Stimulated activated CD8-positive, alpha-beta memory T cell treated with anti-CD3 and anti-CD28 coated beads, Interleukin-4, amount 100 ng/mL, for 1 hour (primary cell): ENCODE measurements at regions not wholly inside any gene's neighbourhood (a gene's known extent, or its start where the extent isn't known, plus 50 kb on each side); places are given as distances from the start of the nearest gene placed in this dataset.

Experiments
- DNase-seq, 2 donors: peaks; one replicate each; pipeline ENCODE4 v3.0.0-alpha.2; 2020; ENCODE audit warnings: low read depth in 2 of 2, low spot score in 1 of 2

DNA sequence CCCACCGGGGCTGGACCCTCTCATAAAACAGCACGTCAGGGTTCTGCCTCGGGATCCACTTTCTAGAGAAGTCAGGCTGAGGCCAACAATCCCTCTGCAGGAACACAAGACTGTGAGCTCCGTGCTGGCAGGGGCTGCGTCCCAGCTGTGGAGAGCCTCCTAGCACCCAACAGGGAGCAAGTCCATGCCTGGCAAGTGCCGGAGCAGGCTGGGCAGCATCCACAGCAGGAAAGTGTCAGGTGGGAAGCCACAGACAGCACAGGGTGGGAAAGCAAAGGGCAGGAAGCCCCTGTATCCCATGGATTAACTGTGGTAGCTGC, 682.3 kb downstream of the TBC1D22A start:
- DNase-seq, result no peak

DNA sequence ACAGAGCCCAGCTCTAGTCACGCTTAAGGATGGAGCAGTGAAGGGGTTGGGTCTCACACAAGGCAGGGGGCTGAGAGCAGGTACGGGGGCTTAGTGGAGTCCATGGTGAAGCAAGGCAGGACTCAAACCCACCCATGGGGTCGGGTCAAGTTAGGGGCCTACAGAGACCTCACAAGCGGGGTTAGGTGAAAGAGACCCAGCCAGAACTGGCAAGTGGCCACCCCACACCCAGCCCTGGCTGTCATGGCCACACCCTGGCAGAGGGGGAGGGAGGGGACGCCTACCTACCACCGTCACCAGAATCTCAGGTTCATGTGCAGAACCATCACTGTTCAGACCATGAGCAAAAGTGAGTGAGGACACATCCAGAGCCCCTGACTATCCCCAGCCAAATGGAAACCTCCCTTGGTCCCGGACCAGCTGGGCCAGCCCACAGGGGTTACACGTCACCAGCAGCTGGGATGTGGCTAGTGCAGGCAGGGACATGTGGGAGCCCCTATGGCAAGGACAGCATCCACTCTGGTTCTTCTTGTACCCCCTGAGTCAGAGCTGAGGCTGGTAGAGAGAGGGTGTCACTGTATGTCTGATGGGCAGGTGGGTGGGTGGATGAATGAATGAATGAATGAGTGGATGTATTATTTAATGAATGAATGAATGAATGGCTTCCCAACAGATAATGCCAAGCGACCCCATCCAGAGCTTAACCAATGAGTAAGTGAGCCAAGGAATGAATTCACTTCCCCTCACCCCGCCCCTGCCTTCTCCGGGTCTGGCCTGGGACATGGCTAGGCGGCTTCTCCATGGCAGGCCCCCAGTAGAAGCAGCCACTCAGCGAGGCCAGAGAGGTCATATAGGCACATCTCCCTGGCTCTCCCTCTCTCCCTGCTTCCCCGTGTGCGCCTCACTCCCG, 681.6 kb downstream of the TBC1D22A start:
- DNase-seq, result no peak

DNA sequence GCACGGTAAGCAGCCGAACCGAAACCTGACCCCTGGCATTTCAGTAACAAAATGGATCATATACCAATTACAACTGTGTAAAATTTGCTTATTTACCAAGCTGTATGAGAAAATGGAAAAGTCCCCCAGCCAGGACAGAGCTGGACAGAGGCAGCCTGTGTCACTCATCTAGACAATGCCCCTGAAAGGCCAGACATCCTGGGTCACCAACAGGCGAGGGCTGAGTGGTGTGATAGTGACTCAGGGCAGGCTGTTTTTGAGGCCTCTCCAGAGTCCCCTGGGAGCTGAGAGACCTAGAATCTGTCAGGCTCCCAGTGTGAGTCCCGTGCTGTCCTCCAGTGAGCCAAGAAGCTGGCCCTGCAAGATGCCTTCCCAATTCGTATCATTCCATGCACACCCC, 680.4 kb downstream of the TBC1D22A start:
- DNase-seq, result no peak

DNA sequence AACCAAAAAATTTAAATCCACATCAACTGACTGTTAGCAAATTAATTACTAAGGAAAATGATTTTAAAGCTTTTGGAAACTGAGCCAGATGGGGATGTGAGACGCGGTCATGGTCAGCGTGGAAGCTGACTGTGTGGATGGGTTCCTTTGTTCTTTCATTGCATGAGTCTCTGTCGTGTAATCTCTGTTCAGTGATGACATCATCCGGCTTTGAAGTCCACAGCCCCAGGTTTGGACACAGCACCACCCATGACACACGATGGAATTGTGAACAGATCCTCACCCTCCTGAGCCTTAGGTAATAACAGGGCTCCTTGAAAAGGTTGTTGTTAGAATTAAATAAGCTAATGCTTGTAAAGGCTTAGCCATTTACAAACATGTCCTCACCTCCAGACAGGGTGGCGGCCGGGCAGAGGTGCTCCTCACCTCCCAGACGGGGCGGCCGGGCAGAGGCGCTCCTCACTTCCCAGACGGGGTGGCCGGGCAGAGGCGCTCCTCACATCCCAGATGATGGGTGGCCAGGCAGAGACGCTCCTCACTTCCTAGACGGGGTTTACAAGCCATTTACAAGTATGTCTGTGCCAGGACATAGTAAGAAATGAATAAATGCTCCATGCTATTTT, 677.3 kb downstream of the TBC1D22A start:
- DNase-seq, result no peak

DNA sequence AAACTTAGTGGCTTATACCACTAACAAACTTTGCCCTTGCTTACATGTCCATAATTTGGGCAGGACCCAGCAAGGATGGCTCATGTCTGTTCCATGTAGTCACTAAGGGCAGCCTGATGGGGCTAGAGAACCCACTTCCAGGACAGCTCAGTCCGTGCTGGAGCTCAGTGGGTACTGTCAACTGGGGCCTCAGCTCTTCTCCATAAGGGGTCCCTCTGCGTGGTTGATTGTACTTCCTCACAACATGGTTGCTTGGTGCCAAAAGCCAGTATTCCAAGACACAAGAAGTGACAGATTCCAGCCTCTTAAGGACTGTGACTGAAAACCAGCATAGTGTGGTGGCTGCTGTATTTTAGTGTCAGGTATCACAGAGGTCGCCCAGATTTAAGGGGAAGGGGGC, 675.2 kb downstream of the TBC1D22A start:
- DNase-seq, result no peak

DNA sequence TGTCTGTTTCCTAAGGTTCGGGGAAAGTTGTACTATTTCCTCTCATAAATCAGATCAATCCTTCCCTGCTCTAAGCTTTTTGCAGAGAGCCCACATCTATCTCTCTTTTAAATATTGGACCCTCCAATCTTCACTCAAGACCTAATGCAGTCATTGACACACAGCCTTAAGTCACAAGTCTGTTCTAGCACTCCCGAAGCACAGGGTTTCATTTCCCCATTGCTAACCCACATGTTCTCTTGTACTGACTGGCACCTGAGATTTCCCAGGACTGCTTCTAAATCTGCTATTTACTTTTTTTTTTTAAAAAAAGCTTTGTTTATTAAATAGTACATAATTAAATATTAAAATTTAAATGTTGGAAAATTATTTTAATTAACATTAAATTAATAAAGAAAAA, 674.7 kb downstream of the TBC1D22A start:
- DNase-seq, result no peak

DNA sequence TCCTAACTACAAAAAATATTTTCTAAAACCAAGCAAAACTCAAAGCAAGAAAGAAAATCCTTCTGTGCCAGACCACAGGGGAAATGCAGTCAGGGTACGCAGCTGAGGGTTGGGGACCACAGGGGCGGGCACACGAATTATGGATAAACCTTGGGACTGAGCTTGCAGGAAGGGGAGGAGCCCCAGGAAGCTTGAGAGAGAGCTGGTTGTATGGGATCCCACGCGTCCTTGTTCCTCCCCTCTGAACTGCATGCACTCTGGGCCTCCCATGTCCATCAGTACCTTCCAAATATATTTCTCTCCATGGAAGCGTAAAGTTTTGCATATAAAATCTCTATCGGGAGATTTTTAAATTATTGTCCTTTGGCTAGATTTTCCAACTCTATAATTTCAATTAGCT, 673.4 kb downstream of the TBC1D22A start:
- no peak for DNase-seq

DNA sequence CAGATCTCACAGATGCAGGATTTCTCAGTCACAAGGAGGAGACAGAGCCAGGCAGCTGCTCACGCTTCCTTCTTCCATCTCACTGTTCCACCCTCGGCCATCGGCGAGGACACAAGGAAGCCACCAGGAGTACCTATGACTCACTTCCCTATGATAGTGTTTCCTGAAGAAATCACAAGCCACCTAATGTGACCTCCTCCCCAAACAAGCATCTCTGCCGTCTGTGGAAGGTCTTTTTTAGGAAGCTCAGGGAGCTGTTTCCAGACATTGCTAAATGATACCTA, 672.7 kb downstream of the TBC1D22A start:
- DNase-seq, result no peak

DNA sequence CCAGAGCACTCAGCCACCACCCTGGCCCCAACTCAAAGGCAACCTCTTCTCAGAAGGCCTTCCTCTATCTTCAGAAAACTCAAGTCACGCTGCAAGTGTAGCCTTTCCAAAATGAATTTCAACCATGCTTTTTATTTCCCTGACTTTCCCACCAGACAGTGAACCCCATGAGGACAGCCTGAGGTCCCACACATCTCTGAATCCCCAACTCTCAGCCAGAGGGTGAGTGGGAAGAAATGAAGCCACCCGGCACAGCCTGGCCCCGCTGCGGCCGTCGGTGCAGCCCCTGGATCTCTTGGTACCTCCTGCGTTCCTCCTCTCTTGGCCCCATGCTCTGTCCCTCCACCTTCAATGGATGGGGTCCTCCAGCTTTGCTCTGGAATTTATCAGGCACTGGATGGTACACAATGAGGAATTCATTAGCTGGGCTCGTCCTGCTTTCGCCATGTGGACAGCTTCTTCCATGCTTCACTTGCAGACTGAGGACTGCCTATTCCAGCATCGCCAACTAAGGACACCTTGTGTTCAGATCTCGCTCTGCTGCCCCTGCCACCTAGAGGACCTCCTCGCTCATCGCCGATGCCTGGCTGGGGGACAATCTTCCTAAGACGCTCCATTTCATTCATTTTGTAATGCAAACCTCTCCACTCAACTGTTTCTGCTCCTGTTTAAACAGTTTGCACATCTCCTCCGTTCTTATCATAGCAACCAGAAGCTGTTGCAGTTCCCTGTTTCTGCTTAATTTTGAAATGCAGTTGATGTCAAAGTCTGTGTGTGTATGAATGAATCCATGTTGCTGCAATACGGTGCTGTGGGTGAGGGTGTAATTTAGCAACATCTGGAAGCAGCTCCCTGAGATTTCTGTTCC, 672.1 kb downstream of the TBC1D22A start:
- no peak for DNase-seq

DNA sequence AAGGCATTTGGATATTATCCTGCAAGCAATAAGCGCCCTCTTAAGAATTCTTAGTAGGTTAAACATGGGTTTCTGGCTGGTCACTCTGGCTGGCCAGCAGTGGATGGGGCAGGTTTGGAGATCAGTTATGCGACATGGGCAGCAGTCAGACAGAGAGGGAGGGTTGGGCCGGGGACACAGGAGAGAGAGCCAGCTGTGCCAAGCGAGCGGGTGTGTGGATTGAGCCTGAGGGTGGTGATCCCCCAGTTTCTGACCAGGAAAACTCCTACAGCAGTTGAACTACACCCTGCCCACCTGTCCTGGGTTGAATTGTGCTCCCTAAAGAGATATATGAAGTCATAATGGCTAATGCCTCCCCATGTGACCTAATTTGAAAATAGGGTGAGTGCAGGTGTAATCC, 671.2 kb downstream of the TBC1D22A start:
- no peak for DNase-seq

DNA sequence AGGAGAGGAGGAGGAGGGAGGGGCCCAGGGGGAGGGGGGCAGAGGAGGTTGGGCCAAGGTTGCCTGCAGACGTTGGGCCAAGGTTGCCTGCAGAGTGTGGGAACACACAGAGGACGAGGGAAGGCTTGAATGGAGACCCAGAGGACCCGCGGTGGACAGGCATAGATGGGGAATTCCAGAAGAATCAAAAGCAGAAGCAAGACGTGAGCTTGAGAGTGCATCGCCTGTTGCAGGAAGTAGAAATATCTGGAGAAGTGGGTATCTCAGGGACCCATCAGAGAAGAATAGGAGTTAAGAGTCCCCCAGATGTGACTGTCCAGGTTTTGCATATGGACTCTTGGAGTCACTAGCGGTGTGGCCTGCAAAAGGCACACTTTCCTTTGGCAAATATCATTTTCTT, 670.2 kb downstream of the TBC1D22A start:
- no peak for DNase-seq

DNA sequence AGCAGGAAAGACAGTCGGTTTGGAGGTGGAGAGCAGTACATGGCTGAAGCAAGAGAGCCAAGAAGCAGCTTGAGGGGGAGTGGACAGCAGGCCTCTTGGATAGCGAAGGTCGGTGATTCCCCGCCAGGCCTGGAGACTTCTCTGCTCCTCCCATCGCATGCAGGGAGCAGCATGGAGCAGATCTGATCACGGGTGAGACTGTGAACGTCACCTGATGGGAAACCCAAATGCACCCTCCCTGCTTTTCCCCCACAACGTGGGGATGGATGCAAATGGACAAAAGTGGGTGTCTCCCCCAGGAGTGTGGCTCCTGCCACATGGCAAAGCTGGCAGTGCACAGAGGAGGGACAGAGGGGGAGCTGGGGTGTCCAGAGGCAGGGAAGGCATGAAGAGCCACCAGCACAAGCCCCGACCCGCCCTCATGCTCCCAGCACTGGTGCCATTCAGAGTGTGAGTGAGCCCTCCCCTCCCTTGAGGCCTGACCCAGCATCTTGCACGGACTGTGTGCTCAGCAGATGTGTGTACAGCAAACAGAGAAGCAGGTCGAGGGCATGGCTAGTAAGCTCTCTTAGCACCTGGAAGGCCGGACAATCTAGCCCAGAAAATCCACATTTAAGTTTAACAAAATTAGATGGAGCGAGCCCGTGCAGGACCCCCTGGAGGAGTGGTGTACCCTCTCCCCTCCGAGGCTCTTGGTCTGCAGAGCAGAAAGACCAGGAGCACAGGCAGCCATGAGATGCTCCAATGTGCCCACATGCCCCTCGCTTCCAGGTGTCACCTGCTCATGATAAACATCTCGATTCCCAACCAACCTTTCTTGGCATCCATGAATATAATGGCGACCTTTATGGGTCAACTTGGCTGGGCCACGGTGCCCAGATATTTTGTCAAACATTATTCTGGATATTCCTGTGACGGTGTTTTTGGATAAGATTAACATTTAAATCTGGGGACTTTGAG, 661.7 kb downstream of the TBC1D22A start:
- no peak for DNase-seq

DNA sequence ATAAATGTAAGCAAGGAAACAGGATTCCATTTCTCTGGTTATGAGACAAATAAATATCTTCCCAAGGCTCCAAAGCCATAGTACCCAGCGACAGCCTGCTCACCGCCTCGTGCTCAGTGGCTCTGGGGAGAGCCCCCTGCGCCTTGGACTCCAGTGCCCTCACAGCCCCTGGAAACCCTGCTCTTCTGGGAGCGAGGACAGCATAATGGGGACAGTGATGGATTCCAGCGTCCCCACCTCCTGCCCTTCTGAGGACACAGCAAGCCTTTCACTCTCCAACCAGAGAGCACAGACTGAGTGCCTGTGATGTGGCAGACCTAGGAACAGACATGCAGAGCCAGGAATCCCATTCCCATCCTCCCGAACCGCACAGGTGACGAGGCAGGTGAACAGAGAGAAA, 660.8 kb downstream of the TBC1D22A start:
- no peak for DNase-seq

DNA sequence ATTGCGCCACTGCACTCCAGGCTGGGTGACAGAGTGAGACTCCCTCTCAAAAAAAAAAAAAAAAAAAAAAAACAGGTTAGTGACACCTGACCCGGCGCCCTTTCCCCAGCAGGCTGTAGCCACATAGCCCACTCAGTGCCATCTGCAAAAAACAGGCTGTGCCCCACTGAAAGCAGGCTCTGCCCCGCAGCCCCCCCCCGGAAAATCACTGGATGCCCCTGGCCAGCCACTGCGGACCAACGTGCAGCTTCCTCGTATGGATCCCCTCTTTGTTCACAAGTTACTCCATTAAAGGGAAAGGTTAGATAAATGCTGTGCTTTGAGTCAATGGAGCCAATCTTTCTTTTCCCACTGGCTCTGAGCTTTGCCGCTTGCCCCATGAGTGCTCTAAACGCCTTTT, 660.3 kb downstream of the TBC1D22A start:
- DNase-seq, result no peak

DNA sequence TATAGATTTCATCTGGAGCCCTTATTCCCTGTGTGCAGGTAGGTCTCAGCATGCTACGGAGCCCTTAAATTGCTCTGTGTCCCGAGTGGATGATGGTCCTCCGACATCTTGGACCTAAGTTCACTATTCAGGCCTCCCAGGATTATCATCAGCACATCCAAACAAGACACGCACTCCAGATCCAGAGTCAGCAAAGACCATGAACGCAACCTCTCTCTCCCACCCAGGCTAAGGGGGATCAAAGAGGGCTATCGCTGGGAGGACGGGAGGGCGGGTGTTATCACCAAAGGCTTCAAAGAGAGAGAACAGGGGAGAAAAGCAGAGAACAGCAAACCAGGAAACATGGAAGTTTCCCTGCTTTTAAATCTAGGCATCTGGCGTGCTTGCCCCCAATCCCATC, 659.4 kb downstream of the TBC1D22A start:
- DNase-seq, result no peak

DNA sequence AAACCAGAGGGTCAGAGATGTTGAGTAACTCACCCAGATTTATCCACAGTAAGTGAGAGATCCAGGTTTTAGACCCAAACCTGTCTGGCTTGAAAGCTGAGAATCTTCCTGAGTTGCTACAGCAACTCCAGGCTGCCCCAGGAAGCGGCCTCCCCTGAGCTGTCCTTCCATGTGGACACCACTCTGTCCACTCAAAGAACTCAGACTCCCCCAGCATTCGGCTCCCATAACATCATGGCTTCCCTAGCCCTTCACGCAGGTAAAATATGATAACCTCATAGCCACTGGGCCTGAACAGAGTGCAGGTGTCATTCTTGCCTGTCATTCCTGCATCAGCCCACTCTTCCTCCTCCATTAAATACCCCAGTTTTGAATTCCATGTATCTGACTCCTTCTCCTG, 657.8 kb downstream of the TBC1D22A start:
- no peak for DNase-seq

DNA sequence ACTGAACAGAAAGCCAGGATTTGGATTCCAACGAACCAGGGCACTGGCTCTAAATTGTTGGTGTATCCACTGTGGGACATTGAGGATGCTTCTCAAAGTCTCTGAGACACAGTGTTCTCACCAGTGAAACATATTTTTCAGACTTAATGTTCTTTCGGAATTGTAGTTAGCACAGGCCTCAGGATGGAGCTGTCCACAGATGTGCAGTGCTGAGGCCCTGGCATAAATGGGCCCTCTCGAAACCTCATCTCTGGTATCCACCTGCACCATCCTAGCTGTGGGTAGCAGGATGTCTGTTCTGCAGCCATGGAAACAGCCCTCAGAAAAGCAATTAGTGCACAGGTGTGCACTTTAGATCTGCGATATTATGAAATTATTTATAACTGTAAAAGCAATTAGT, 656.8 kb downstream of the TBC1D22A start:
- no peak for DNase-seq

DNA sequence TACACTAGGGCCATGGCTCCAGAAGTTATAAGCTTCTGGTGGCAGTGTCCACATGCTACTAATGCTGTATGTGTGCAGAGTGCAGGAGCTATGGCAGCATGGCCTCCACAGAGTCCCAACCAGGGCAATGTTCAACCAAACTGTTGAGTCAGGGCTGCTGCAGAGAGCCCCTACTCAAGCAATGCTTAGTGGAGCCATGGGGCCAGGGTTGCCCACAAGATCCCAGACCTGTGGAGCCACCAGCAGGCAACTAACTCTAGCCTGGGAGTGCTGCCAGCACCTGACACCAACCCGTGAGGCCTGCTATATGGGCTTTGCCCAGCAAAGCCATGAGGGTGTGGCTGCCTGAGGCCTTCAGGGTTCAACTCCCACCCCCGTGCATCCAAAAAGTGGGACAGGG, 655.2 kb downstream of the TBC1D22A start:
- DNase-seq, result no peak

DNA sequence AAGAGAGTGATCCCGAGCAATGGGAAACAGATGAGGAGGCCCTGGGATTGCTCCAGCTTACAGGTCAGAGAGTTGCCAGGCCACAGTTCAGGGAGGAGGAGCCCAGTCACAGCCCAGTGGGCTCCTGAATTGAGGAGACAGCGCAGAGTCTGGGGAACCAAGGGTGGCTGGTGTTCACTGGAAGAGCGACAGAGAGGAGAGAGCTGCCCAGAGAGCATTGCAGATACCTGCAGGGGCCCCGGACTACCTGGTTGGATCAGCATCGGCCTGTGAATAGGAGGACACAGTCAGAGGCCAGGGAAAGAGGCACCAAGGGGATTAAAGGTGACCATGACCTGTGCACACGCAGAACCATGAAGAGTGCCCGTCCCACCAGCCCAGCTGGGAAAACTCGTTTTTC, 648.6 kb downstream of the TBC1D22A start:
- DNase-seq, result no peak

DNA sequence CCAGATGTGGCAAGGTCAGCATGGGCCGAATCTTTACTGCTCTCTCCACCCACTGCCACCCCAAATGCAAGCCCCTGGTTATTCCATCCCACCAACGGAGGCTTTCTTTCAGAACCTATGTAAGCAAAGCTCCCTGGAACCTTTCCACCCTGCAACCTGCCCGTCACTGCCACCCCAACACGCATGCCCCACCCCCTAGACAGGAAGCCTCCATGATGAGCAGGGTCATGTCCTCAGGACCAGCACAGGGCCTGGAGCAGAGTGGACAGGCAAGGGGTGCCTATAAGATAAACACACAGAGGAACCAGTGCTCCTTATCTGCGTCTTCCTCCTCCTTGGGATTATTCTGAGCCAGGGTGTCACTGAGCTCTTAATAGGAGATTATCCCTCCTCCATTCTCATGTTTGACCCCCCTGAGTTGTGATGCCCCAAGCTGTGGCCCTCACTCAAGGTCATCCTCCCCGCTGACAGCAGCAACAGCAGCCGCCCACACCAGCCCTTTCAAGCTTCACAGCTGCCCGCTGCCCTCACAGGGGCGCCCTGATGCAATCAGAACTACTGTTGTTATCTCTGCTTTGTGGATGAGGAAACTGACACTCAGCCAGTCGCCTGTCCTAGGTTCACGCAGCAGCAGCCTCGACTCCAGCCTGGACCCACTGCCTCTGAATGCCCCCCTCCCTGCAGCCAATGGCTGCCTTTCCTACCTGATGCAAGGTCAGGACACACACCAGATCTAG, 647.3 kb downstream of the TBC1D22A start:
- DNase-seq, result no peak
